ENCODE measurements at regions not wholly inside any gene's neighbourhood (a gene's known extent, or its start where the extent isn't known, plus 50 kb on each side); places are given as distances from the start of the nearest gene placed in this dataset.

GRCh38 chr10:105950410-105950809, 1214.1 kb downstream of the SORCS1 start:
- ChIA-PET CTCF (no interaction called here), POLR2A (interaction anchor here (0.6 kb wide), 1 partner anchor 33 kb away, joined by 5 read pairs; no protein-coding TSS in a partner anchor)
- H3K9me3 ChIP-seq (ENCODE audit: control insufficient read depth, insufficient read depth, low read depth, low read length), result no peaks in the 10 kb centered on the region
- no peaks in the 10 kb centered on the region; the same call in 1 of the 2 replicates for H3K27me3 ChIP-seq (ENCODE audit: control insufficient read depth, insufficient read depth, low read length)
- DNase-seq (ENCODE audit: low read depth, low spot score) (no peak), ATAC-seq (peak; percentile 73; the same call in 1 of the 2 replicates)
- H3K36me3 ChIP-seq (ENCODE audit: control insufficient read depth, insufficient read depth, low read length), result no peaks in the 10 kb centered on the region
- no peaks in the 10 kb centered on the region for H3K4me1 ChIP-seq (ENCODE audit: control insufficient read depth, insufficient read depth, low read length)
- TF ChIP-seq, protein P1, sequence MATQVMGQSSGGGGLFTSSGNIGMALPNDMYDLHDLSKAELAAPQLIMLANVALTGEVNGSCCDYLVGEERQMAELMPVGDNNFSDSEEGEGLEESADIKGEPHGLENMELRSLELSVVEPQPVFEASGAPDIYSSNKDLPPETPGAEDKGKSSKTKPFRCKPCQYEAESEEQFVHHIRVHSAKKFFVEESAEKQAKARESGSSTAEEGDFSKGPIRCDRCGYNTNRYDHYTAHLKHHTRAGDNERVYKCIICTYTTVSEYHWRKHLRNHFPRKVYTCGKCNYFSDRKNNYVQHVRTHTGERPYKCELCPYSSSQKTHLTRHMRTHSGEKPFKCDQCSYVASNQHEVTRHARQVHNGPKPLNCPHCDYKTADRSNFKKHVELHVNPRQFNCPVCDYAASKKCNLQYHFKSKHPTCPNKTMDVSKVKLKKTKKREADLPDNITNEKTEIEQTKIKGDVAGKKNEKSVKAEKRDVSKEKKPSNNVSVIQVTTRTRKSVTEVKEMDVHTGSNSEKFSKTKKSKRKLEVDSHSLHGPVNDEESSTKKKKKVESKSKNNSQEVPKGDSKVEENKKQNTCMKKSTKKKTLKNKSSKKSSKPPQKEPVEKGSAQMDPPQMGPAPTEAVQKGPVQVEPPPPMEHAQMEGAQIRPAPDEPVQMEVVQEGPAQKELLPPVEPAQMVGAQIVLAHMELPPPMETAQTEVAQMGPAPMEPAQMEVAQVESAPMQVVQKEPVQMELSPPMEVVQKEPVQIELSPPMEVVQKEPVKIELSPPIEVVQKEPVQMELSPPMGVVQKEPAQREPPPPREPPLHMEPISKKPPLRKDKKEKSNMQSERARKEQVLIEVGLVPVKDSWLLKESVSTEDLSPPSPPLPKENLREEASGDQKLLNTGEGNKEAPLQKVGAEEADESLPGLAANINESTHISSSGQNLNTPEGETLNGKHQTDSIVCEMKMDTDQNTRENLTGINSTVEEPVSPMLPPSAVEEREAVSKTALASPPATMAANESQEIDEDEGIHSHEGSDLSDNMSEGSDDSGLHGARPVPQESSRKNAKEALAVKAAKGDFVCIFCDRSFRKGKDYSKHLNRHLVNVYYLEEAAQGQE (IDR thresholded peaks at IDR 0.05; ENCODE audit: insufficient read depth in 1 of 2, low read depth in 2 of 2, low read length in 1 of 2), result no peak
- TF ChIP-seq, protein P2, sequence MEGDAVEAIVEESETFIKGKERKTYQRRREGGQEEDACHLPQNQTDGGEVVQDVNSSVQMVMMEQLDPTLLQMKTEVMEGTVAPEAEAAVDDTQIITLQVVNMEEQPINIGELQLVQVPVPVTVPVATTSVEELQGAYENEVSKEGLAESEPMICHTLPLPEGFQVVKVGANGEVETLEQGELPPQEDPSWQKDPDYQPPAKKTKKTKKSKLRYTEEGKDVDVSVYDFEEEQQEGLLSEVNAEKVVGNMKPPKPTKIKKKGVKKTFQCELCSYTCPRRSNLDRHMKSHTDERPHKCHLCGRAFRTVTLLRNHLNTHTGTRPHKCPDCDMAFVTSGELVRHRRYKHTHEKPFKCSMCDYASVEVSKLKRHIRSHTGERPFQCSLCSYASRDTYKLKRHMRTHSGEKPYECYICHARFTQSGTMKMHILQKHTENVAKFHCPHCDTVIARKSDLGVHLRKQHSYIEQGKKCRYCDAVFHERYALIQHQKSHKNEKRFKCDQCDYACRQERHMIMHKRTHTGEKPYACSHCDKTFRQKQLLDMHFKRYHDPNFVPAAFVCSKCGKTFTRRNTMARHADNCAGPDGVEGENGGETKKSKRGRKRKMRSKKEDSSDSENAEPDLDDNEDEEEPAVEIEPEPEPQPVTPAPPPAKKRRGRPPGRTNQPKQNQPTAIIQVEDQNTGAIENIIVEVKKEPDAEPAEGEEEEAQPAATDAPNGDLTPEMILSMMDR (IDR thresholded peaks at IDR 0.05), result peak; percentile 82
- TF ChIP-seq POLR2AphosphoS5 (IDR thresholded peaks at IDR 0.05; ENCODE audit: low read depth, low read length) (no peak), TCF7L2 (IDR thresholded peaks at IDR 0.05; ENCODE audit: low read depth, low read length) (no peak)
- intact Hi-C loops (cut with micrococcal nuclease; ENCODE audit: unreplicated experiment) (loop anchor here (1.0 kb wide), 1 partner anchor 225 kb away; no protein-coding TSS in a partner anchor), in situ Hi-C loops (cut with HindIII; ENCODE audit: low pct_unique_long_range_greater_than_20kb, low sequenced_read_pairs) (no loop called here)
- H3K4me3 ChIP-seq (ENCODE audit: low read depth in 2 of 2, low read length in 2 of 2), result no peak overlapping the region
- no peak overlapping the region for H3K27ac ChIP-seq (ENCODE audit: low read length)
- no TSS peak for BruUV-seq (replicated peaks)

GRCh38 chr10:105949721-105950120, 1214.8 kb downstream of the SORCS1 start:
- Histone ChIP-seq H3K4me3 (ENCODE audit: low read depth in 2 of 2, low read length in 2 of 2) (no peak overlapping the region), H3K27me3 (ENCODE audit: control insufficient read depth, insufficient read depth, low read length) (no peaks in the 10 kb centered on the region; the same call in 1 of the 2 replicates), H3K9me3 (ENCODE audit: control insufficient read depth, insufficient read depth, low read depth, low read length) (no peaks in the 10 kb centered on the region), H3K4me1 (ENCODE audit: control insufficient read depth, insufficient read depth, low read length) (no peaks in the 10 kb centered on the region), H3K36me3 (ENCODE audit: control insufficient read depth, insufficient read depth, low read length) (no peaks in the 10 kb centered on the region), H3K27ac (ENCODE audit: low read length) (no peak overlapping the region)
- in situ Hi-C loops (cut with HindIII; ENCODE audit: low pct_unique_long_range_greater_than_20kb, low sequenced_read_pairs) (no loop called here), intact Hi-C loops (cut with micrococcal nuclease; ENCODE audit: unreplicated experiment) (loop anchor here (1.0 kb wide), 1 partner anchor 226 kb away; no protein-coding TSS in a partner anchor)
- no TSS peak for BruUV-seq (replicated peaks)
- POLR2A ChIA-PET, result interaction anchor here (0.6 kb wide), 1 partner anchor 34 kb away, joined by 5 read pairs; no protein-coding TSS in a partner anchor
- CTCF ChIA-PET, result no interaction called here
- TF ChIP-seq SIN3A (IDR thresholded peaks at IDR 0.05; ENCODE audit: borderline replicate concordance, insufficient read depth, low read depth, low read length) (no peak), TCF7L2 (IDR thresholded peaks at IDR 0.05; ENCODE audit: low read depth, low read length) (no peak)
- TF ChIP-seq, protein P1 (IDR thresholded peaks at IDR 0.05; ENCODE audit: insufficient read depth in 1 of 2, low read depth in 2 of 2, low read length in 1 of 2), result no peak
- no peak for DNase-seq (ENCODE audit: low read depth, low spot score)
- ATAC-seq, result no peak

Data from Panc1 (cell line).